CMK (cell line): ENCODE measurements at regions not wholly inside any gene's neighbourhood (a gene's known extent, or its start where the extent isn't known, plus 50 kb on each side); places are given as distances from the start of the nearest gene placed in this dataset.
"Not testable (repeated sequence)": the region's sequence is repeated elsewhere in the genome, so short reads cannot be mapped to it uniquely, and the experiment has no call there.

Source experiments
- DNase-seq: peaks from one replicate; pipeline ENCODE4 v3.0.0-alpha.2; 2010; ENCODE audit warnings: low read depth

- DNase-seq: no peak
Measured at GRCh38 chr7:24134535-24134934, 149.5 kb upstream of the NPY start.

GRCh38 chr7:24135003-24135817, 148.8 kb upstream of the NPY start:
- no peak for DNase-seq

- DNase-seq: no peak
Measured at GRCh38 chr7:24137338-24137737, 146.7 kb upstream of the NPY start.

GRCh38 chr7:24138343-24138742, 145.6 kb upstream of the NPY start:
- no peak for DNase-seq

GRCh38 chr7:24140001-24140400, 144.0 kb upstream of the NPY start:
- no peak for DNase-seq

GRCh38 chr7:24141874-24142509, 142.0 kb upstream of the NPY start:
- DNase-seq: no peak

- DNase-seq: no peak
Measured at GRCh38 chr7:24143547-24143946, 140.4 kb upstream of the NPY start.

GRCh38 chr7:24151944-24152343, 132.0 kb upstream of the NPY start:
- no peak for DNase-seq

GRCh38 chr7:24152356-24152755, 131.6 kb upstream of the NPY start:
- DNase-seq: no peak

- no peak for DNase-seq
Measured at GRCh38 chr7:24152877-24153472, 131.0 kb upstream of the NPY start.

- DNase-seq: no peak
Measured at GRCh38 chr7:24157666-24158065, 126.3 kb upstream of the NPY start.

- no peak for DNase-seq
Measured at GRCh38 chr7:24158975-24159374, 125.0 kb upstream of the NPY start.

GRCh38 chr7:24164401-24164800, 119.6 kb upstream of the NPY start:
- no peak for DNase-seq

- DNase-seq: no peak
Measured at GRCh38 chr7:24169077-24169624, 114.8 kb upstream of the NPY start.

- not testable (repeated sequence) for DNase-seq
Measured at GRCh38 chr7:24171951-24172350, 112.0 kb upstream of the NPY start.

- DNase-seq: no peak
Measured at GRCh38 chr7:24172856-24173255, 111.1 kb upstream of the NPY start.

- DNase-seq: no peak
Measured at GRCh38 chr7:24175603-24176002, 108.4 kb upstream of the NPY start.

- no peak for DNase-seq
Measured at GRCh38 chr7:24178811-24179570, 105.0 kb upstream of the NPY start.

- DNase-seq: no peak
Measured at GRCh38 chr7:24191362-24191761, 92.6 kb upstream of the NPY start.

- DNase-seq: no peak
Measured at GRCh38 chr7:24192053-24192452, 91.9 kb upstream of the NPY start.

GRCh38 chr7:24192691-24193090, 91.3 kb upstream of the NPY start:
- no peak for DNase-seq

- DNase-seq: no peak
Measured at GRCh38 chr7:24197852-24198251, 86.1 kb upstream of the NPY start.
